ENCODE measurements at regions not wholly inside any gene's neighbourhood (a gene's known extent, or its start where the extent isn't known, plus 50 kb on each side); places are given as distances from the start of the nearest gene placed in this dataset.

DNA sequence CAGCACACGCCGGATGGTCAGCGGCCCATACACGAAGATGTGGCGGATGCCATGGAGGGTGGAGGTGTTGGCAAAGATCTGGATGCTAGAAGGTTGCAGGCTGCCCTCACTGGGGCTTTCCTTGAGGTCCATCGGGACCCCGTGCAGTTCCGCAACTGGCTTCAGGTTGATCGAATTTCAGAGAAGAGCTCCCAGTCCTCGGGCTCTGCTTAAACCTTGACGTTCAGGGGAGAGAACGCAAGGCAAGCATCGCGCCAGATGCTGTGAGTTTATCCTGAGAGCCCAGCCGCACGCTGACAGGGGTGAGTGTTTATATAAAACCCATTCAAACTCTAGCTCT is 98.7 kb upstream of the CCL2 start:
- TF ChIP-seq, protein P1, sequence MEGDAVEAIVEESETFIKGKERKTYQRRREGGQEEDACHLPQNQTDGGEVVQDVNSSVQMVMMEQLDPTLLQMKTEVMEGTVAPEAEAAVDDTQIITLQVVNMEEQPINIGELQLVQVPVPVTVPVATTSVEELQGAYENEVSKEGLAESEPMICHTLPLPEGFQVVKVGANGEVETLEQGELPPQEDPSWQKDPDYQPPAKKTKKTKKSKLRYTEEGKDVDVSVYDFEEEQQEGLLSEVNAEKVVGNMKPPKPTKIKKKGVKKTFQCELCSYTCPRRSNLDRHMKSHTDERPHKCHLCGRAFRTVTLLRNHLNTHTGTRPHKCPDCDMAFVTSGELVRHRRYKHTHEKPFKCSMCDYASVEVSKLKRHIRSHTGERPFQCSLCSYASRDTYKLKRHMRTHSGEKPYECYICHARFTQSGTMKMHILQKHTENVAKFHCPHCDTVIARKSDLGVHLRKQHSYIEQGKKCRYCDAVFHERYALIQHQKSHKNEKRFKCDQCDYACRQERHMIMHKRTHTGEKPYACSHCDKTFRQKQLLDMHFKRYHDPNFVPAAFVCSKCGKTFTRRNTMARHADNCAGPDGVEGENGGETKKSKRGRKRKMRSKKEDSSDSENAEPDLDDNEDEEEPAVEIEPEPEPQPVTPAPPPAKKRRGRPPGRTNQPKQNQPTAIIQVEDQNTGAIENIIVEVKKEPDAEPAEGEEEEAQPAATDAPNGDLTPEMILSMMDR (IDR thresholded peaks at IDR 0.05) = no peak
- Histone ChIP-seq H3K27me3 (peaks cover 63% of the 10 kb centered on the region), H3K4me3 (no peak overlapping the region), H3K27ac (no peak overlapping the region), H3K9me3 (no peaks in the 10 kb centered on the region), H3K36me3 (no peaks in the 10 kb centered on the region), H3K4me1 (no peaks in the 10 kb centered on the region)
- intact Hi-C loops (cut with DNase I) = no loop called here
- DNase-seq = no peak
- ATAC-seq = no peak

DNA sequence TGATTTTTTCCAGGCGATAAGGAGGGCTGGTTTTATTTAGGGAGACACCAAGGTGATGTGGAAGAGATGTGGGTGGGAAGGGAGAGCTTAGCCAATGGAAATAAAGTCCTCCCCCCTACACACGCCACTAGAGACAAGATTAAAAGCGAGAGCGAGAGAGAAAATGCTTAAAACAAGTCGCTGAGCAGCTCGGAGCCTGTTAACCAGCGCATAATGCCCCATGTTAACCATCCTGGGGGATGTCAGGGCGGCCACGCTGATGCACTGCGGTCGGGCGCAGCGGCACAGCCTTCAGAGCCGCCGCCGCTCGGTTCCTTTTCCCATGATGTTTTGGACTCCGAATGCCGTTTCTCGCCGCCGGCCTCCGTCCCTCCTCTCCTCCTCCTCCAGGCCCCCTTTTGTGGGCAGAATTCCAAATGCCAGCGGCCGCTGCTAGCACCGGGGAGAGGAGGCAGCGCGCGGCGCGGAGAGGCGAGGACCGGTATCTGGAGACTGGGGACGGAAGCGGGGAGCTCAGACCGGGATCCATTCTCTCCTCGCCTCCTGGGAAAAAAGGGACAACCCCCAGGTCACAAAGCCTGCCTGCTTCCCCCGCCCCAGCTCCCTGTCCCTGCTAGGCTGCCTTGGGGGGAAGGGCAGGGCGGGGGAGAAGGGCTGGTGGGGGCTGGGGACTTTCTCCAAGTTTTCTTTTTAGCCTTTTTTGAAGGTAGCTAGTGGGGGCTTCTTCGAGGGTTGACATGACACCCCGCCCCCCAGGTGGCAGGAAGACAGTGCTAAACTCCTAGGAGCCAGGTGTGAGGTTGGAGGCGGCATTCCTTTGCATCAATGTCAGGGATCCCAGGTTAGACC is 98.1 kb upstream of the CCL2 start:
- peak; percentile 59 for DNase-seq
- peaks cover 64% of the 10 kb centered on the region for H3K27me3 ChIP-seq

DNA sequence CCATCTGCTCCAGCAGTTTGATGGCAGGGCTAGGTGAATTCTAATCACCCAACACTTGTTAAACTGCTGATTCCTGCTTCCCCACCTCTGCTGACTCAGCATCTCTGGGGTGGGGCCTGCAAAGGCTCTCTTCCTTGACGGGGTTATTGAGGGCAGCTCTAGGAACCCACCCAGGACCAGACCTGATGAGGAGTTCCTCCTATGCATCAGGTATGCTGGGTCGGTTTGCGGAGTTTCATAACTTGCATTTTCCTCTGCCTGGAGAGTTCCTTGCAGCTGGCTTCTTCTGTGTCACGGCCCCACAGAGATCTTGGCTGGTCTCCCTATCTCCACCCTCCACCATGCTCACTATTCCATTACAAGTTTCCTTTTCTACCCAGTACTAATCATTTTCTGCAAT is 93.4 kb upstream of the CCL2 start:
- Histone ChIP-seq H3K36me3 (no peaks in the 10 kb centered on the region), H3K9me3 (no peaks in the 10 kb centered on the region), H3K27ac (no peak overlapping the region), H3K4me3 (no peak overlapping the region), H3K4me1 (no peaks in the 10 kb centered on the region), H3K27me3 (peaks cover 38% of the 10 kb centered on the region)
- DNase-seq = no peak
- TF ChIP-seq, protein P1 (IDR thresholded peaks at IDR 0.05) = no peak
- intact Hi-C loops (cut with DNase I) = no loop called here
- ATAC-seq = no peak

More for the DNA sequence above, 98.1 kb upstream of the CCL2 start:
- Histone ChIP-seq H3K4me1 (no peaks in the 10 kb centered on the region), H3K4me3 (no peak overlapping the region), H3K36me3 (no peaks in the 10 kb centered on the region), H3K27ac (no peak overlapping the region), H3K9me3 (no peaks in the 10 kb centered on the region)
- intact Hi-C loops (cut with DNase I) = no loop called here
- TF ChIP-seq, protein P1 (IDR thresholded peaks at IDR 0.05) = no peak
- ATAC-seq = no peak

DNA sequence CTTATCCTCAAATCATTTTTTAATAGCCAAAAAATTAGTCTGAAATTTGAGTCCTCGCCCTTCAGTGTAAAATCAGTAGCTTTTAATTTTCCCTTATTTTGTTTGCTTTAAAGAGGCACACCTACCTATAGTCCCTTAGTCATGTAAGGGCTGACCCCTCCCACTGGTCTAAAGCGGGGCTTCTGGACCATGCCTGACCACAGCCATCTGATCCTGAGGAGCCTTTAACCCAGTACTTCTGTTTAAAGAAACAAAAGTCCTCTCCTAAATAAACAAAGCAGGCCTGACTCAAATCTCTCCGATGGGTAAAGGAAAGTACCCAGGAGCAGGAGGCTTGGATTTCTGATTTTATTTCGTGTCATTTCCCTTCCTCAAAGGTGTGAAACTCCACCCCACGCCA is 92.0 kb upstream of the CCL2 start:
- Histone ChIP-seq H3K4me3 (no peak overlapping the region), H3K27ac (no peak overlapping the region), H3K27me3 (peaks cover 25% of the 10 kb centered on the region), H3K36me3 (no peaks in the 10 kb centered on the region), H3K4me1 (no peaks in the 10 kb centered on the region), H3K9me3 (no peaks in the 10 kb centered on the region)
- intact Hi-C loops (cut with DNase I) = no loop called here
- DNase-seq (no peak), ATAC-seq (no peak)
- TF ChIP-seq, protein P1 (IDR thresholded peaks at IDR 0.05) = no peak

DNA sequence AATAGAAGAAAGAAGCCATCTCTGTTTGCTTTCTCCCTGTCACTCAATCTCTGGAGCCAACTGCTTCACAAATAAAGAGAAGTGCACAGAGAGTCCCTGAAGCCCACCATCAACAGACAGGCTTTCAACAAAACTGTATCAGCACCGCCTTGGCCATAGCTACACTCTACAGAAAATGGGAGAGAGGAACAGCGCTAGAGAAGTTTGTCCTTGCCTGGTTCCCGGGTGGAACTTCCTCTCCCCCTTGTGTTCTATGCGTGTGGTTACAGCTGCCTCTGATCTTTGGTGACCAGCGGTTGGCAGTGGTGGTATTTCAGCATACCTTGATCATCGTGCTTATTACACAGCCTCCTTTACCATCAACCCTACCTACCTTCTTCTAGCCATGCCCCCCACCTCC is 91.4 kb upstream of the CCL2 start:
- Histone ChIP-seq H3K27me3 (peaks cover 22% of the 10 kb centered on the region), H3K4me3 (no peak overlapping the region), H3K9me3 (no peaks in the 10 kb centered on the region), H3K4me1 (no peaks in the 10 kb centered on the region), H3K36me3 (no peaks in the 10 kb centered on the region), H3K27ac (no peak overlapping the region)
- peak; percentile 56 for ATAC-seq
- intact Hi-C loops (cut with DNase I) = no loop called here
- TF ChIP-seq, protein P1 (IDR thresholded peaks at IDR 0.05) = peak; percentile 43
- DNase-seq = no peak

Measured in upper lobe of right lung (tissue), 1 donor.